HG03457 (cell line): ENCODE measurements at regions not wholly inside any gene's neighbourhood (a gene's known extent, or its start where the extent isn't known, plus 50 kb on each side); places are given as distances from the start of the nearest gene placed in this dataset.
"Not testable (repeated sequence)": the region's sequence is repeated elsewhere in the genome, so short reads cannot be mapped to it uniquely, and the experiment has no call there.

Source experiments
- ATAC-seq: cut with Tn5 transposase; IDR thresholded peaks from one replicate; pipeline ENCODE4 v1.9.1; 2021; ENCODE audit warnings: moderate number of reproducible peaks; ENCODE audit not compliant: unreplicated experiment

- no peak for ATAC-seq
Measured at GRCh38 chr21:17195351-17195750, 317.5 kb upstream of the CXADR start.

- no peak for ATAC-seq
Measured at GRCh38 chr21:17195976-17196375, 316.9 kb upstream of the CXADR start.

GRCh38 chr21:17196623-17197022, 316.2 kb upstream of the CXADR start:
- no peak for ATAC-seq

- ATAC-seq, result no peak
Measured at GRCh38 chr21:17197996-17198395, 314.8 kb upstream of the CXADR start.

- ATAC-seq, result no peak
Measured at GRCh38 chr21:17200250-17200649, 312.6 kb upstream of the CXADR start.

- ATAC-seq, result no peak
Measured at GRCh38 chr21:17201741-17202260, 311.0 kb upstream of the CXADR start.

GRCh38 chr21:17214801-17215200, 298.0 kb upstream of the CXADR start:
- ATAC-seq, result no peak

- not testable (repeated sequence) for ATAC-seq
Measured at GRCh38 chr21:17219050-17219449, 293.8 kb upstream of the CXADR start.

- ATAC-seq, result no peak
Measured at GRCh38 chr21:17231124-17231523, 281.7 kb upstream of the CXADR start.

GRCh38 chr21:17231771-17232170, 281.1 kb upstream of the CXADR start:
- ATAC-seq, result no peak

- ATAC-seq, result no peak
Measured at GRCh38 chr21:17238468-17238867, 274.4 kb upstream of the CXADR start.

- no peak for ATAC-seq
Measured at GRCh38 chr21:17250778-17251241, 262.0 kb upstream of the CXADR start.

- no peak for ATAC-seq
Measured at GRCh38 chr21:17257784-17258183, 255.1 kb upstream of the CXADR start.

- ATAC-seq, result no peak
Measured at GRCh38 chr21:17264182-17264581, 248.7 kb upstream of the CXADR start.

GRCh38 chr21:17269760-17270159, 243.1 kb upstream of the CXADR start:
- ATAC-seq, result no peak

GRCh38 chr21:17270229-17270628, 242.6 kb upstream of the CXADR start:
- ATAC-seq, result no peak

- ATAC-seq, result no peak
Measured at GRCh38 chr21:17279663-17280062, 233.2 kb upstream of the CXADR start.

- ATAC-seq, result not testable (repeated sequence)
Measured at GRCh38 chr21:17293016-17293562, 219.8 kb upstream of the CXADR start.

- no peak for ATAC-seq
Measured at GRCh38 chr21:17295997-17296396, 216.8 kb upstream of the CXADR start.

GRCh38 chr21:17299576-17299975, 213.3 kb upstream of the CXADR start:
- ATAC-seq, result not testable (repeated sequence)

GRCh38 chr21:17327715-17328114, 185.1 kb upstream of the CXADR start:
- not testable (repeated sequence) for ATAC-seq

- no peak for ATAC-seq
Measured at GRCh38 chr21:17334484-17334883, 178.4 kb upstream of the CXADR start.

GRCh38 chr21:17340081-17340480, 172.8 kb upstream of the CXADR start:
- ATAC-seq, result no peak
